GM12878 (cell line): ENCODE measurements at regions not wholly inside any gene's neighbourhood (a gene's known extent, or its start where the extent isn't known, plus 50 kb on each side); places are given as distances from the start of the nearest gene placed in this dataset.

Experiments
- ATAC-seq: fragments of 200-7000 bp; cut with Tn5 transposase; 3 replicates; pipeline ENCODE4 v1.9.1; 2020; ENCODE audit warnings: mild to moderate bottlenecking, moderate library complexity
- BruUV-seq: library from RNA; stranded (reverse); fragments of 400-500 nt; replicated peaks from 2 replicates; lab custom pipeline; 2021; lab: Mats Ljungman, UMichigan
- CTCF ChIA-PET: fragments of 300-600 bp; sonication (Branson Sonifier 250); formaldehyde crosslinking; extraction: SDS; loops from one replicate; lab custom pipeline; 2021; ENCODE audit warnings: inconsistent platforms; lab: Yijun Ruan, JAX
- POLR2A ChIA-PET: fragments of 350-600 bp; formaldehyde crosslinking; extraction: SDS; loops from one replicate; lab custom pipeline; 2021; ENCODE audit warnings: inconsistent platforms; lab: Charles Lee
- RAD21 ChIA-PET: fragments of 300-600 bp; sonication (Branson Sonifier 250); formaldehyde crosslinking; loops from one replicate; lab custom pipeline; 2023; ENCODE audit warnings: antibody characterized with exemption; ENCODE audit not compliant: unreplicated experiment; lab: Charles Lee
- SMC1A ChIA-PET: fragments of 300-600 bp; sonication (Branson Sonifier 250); formaldehyde crosslinking; loops from one replicate; lab custom pipeline; 2023; ENCODE audit not compliant: unreplicated experiment, uncharacterized antibody; lab: Charles Lee
- DNase-seq: peaks from one replicate; pipeline ENCODE4 v3.0.0-alpha.2; 2011; ENCODE audit warnings: low read depth, low spot score
- FAIRE-seq: peaks from 3 replicates; lab custom pipeline; 2011; peaks lifted over from hg19 to GRCh38; lab: Jason Lieb, UNC
- H2AFZ ChIP-seq: 2 replicates; pipeline ENCODE4 v1.6.0; 2011; ENCODE audit warnings: low read depth, low read length, control low read depth; ENCODE audit not compliant: control insufficient read depth
- H3K27ac ChIP-seq: 2 replicates; pipeline ENCODE4 v1.5.1; 2011; ENCODE audit warnings: control low read depth; ENCODE audit not compliant: control insufficient read depth, insufficient read depth
- H3K27me3 ChIP-seq, 2 experiments: replicated peaks in 1 of 2; 2 replicates each; pipeline versions ENCODE4 v1.6.0 to v1.6.1; 2011; ENCODE audit warnings: low read length in 1 of 2; ENCODE audit not compliant: control insufficient read depth in 2 of 2, insufficient read depth in 2 of 2
- H3K36me3 ChIP-seq, 2 experiments: 2 replicates each; pipeline ENCODE4 v1.5.1; 2011; ENCODE audit warnings: low read length in 1 of 2; ENCODE audit not compliant: control insufficient read depth in 2 of 2, insufficient read depth in 2 of 2
- H3K4me1 ChIP-seq: 2 replicates; pipeline ENCODE4 v1.6.1; 2011; ENCODE audit warnings: mild to moderate bottlenecking, low read length, moderate library complexity, mixed read lengths; ENCODE audit not compliant: control insufficient read depth, insufficient read depth
- H3K4me2 ChIP-seq: 2 replicates; pipeline ENCODE4 v1.6.0; 2011; ENCODE audit warnings: control low read depth; ENCODE audit not compliant: control insufficient read depth, insufficient read depth
- H3K4me3 ChIP-seq: fragments of 200-600 bp; sonication (generic); 2 replicates; pipeline ENCODE4 v1.5.1; 2016
- H3K79me2 ChIP-seq: 2 replicates; pipeline ENCODE4 v1.6.0; 2011; ENCODE audit warnings: low read length; ENCODE audit not compliant: control insufficient read depth, insufficient read depth
- H3K9ac ChIP-seq: 2 replicates; pipeline ENCODE4 v1.8.0; 2011; ENCODE audit warnings: low read length, control low read depth, mixed read lengths; ENCODE audit not compliant: control insufficient read depth, insufficient read depth
- H3K9me3 ChIP-seq: replicated peaks from 3 replicates; pipeline ENCODE4 v1.5.1; 2011; ENCODE audit warnings: mild to moderate bottlenecking, low read length; ENCODE audit not compliant: control insufficient read depth, insufficient read depth
- H4K20me1 ChIP-seq: 2 replicates; pipeline ENCODE4 v1.6.0; 2011; ENCODE audit not compliant: control insufficient read depth, insufficient read depth
- FOS ChIP-seq: IDR thresholded peaks from 3 replicates; pipeline ENCODE4 v1.6.1; 2011; ENCODE audit warnings: borderline replicate concordance; ENCODE audit not compliant: insufficient read length; ENCODE audit errors: extremely low read depth
- IKZF2 ChIP-seq, 2 experiments: fragments of 450-650 bp; IDR thresholded peaks; 2 replicates each; pipeline ENCODE4 v1.6.1; 2017; ENCODE audit warnings: mild to moderate bottlenecking in 2 of 2, moderate library complexity in 2 of 2
- IRF3 ChIP-seq: fragments of 450-650 bp; IDR thresholded peaks from 2 replicates; pipeline ENCODE4 v1.6.1; 2014; ENCODE audit warnings: mild to moderate bottlenecking
- IRF4 ChIP-seq: IDR thresholded peaks from 2 replicates; pipeline ENCODE4 v1.6.1; 2011; ENCODE audit warnings: low read depth, low read length
- MEF2B ChIP-seq: fragments of 450-650 bp; IDR thresholded peaks from 2 replicates; pipeline ENCODE4 v1.6.1; 2018; ENCODE audit warnings: mild to moderate bottlenecking, moderate library complexity; ENCODE audit not compliant: partially characterized antibody, poor library complexity, severe bottlenecking
- NBN ChIP-seq: fragments of 450-650 bp; IDR thresholded peaks from 2 replicates; pipeline ENCODE4 v1.6.1; 2016
- RCOR1 ChIP-seq: conservative IDR thresholded peaks from 2 replicates; pipeline ENCODE4 v1.6.1; 2012; ENCODE audit warnings: low read depth, low read length, improper control_type of control experiment
- ZBTB40 ChIP-seq: fragments of 450-650 bp; IDR thresholded peaks from 2 replicates; pipeline ENCODE4 v1.6.1; 2016; ENCODE audit warnings: mild to moderate bottlenecking, moderate library complexity, borderline replicate concordance
- WGBS: methylation state at CpG from one replicate; pipeline ENCODE4 v1.1.6; 2016; ENCODE audit warnings: low lambda C conversion rate; ENCODE audit not compliant: insufficient replicate concordance, insufficient coverage; ENCODE audit errors: missing lambda C conversion rate; 5-methylcytosine and 5-hydroxymethylcytosine counted together
- in situ Hi-C: fragments of 300-500 bp; cut with MboI; formaldehyde crosslinking; loops from 9 replicates; pipeline ENCODE4 v1.14.3; 2018; ENCODE audit warnings: mixed read lengths
- intact Hi-C: fragments of 100-400 bp; cut with micrococcal nuclease; formaldehyde crosslinking; loops from one replicate; pipeline ENCODE4 v1.14.2; 2022; ENCODE audit not compliant: unreplicated experiment
- TF ChIP-seq, protein P1 (sequence below): fragments of 450-650 bp; IDR thresholded peaks from 2 replicates; pipeline ENCODE4 v1.6.1; 2017; ENCODE audit warnings: mild to moderate bottlenecking, moderate library complexity
- TF ChIP-seq, protein P2 (sequence below): fragments of 450-650 bp; formaldehyde crosslinking; IDR thresholded peaks from 2 replicates; pipeline ENCODE4 v1.4.0; 2020; ENCODE audit warnings: mild to moderate bottlenecking, moderate library complexity

DNA sequence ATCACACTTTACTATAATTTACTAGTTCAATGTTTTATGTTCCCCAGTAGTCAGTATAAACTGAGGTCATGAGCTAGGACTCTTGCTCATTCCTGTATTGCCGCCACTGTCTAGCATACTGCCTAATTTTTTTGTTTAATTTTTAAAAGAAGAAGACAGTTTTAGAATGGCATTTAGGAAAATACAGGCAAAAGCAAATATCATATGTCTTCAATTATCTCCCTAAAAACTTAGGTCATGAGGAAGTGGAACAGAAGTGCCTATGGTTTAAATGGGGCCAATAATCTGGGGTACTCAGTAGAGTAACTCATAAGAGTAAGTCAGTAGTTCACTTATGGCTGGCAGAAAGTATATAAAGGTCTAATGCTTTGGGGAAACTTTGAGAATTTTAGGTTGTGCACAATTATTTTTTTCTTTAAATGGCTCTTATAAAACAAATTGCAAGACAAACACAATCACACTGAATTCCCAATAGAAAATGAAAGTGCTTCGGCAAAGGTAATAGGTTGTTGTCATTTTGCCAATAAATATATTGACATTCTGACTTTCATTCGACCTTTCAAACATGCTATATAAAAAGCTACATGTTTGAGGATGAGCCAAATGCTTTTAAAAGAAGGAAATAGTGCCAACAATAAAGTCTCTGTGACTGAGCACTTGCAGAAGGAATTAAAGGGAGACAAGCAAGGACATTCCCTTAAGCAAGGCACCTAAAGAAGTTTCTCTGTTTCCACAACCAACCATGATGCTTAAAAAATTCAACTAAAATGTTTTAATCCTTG, 390.1 kb downstream of the PDGFC start:
- TF ChIP-seq ZBTB40, result no peak
- TF ChIP-seq IRF3, result no peak
- TF ChIP-seq IKZF2 (IDR thresholded peaks at IDR 0.05), result no peak
- TF ChIP-seq, protein P1, sequence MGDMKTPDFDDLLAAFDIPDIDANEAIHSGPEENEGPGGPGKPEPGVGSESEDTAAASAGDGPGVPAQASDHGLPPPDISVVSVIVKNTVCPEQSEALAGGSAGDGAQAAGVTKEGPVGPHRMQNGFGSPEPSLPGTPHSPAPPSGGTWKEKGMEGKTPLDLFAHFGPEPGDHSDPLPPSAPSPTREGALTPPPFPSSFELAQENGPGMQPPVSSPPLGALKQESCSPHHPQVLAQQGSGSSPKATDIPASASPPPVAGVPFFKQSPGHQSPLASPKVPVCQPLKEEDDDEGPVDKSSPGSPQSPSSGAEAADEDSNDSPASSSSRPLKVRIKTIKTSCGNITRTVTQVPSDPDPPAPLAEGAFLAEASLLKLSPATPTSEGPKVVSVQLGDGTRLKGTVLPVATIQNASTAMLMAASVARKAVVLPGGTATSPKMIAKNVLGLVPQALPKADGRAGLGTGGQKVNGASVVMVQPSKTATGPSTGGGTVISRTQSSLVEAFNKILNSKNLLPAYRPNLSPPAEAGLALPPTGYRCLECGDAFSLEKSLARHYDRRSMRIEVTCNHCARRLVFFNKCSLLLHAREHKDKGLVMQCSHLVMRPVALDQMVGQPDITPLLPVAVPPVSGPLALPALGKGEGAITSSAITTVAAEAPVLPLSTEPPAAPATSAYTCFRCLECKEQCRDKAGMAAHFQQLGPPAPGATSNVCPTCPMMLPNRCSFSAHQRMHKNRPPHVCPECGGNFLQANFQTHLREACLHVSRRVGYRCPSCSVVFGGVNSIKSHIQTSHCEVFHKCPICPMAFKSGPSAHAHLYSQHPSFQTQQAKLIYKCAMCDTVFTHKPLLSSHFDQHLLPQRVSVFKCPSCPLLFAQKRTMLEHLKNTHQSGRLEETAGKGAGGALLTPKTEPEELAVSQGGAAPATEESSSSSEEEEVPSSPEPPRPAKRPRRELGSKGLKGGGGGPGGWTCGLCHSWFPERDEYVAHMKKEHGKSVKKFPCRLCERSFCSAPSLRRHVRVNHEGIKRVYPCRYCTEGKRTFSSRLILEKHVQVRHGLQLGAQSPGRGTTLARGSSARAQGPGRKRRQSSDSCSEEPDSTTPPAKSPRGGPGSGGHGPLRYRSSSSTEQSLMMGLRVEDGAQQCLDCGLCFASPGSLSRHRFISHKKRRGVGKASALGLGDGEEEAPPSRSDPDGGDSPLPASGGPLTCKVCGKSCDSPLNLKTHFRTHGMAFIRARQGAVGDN, result no peak
- no peak for TF ChIP-seq MEF2B
- TF ChIP-seq, protein P2, sequence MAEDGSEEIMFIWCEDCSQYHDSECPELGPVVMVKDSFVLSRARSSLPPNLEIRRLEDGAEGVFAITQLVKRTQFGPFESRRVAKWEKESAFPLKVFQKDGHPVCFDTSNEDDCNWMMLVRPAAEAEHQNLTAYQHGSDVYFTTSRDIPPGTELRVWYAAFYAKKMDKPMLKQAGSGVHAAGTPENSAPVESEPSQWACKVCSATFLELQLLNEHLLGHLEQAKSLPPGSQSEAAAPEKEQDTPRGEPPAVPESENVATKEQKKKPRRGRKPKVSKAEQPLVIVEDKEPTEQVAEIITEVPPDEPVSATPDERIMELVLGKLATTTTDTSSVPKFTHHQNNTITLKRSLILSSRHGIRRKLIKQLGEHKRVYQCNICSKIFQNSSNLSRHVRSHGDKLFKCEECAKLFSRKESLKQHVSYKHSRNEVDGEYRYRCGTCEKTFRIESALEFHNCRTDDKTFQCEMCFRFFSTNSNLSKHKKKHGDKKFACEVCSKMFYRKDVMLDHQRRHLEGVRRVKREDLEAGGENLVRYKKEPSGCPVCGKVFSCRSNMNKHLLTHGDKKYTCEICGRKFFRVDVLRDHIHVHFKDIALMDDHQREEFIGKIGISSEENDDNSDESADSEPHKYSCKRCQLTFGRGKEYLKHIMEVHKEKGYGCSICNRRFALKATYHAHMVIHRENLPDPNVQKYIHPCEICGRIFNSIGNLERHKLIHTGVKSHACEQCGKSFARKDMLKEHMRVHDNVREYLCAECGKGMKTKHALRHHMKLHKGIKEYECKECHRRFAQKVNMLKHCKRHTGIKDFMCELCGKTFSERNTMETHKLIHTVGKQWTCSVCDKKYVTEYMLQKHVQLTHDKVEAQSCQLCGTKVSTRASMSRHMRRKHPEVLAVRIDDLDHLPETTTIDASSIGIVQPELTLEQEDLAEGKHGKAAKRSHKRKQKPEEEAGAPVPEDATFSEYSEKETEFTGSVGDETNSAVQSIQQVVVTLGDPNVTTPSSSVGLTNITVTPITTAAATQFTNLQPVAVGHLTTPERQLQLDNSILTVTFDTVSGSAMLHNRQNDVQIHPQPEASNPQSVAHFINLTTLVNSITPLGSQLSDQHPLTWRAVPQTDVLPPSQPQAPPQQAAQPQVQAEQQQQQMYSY (CRISPR knock-in tag), result no peak
- TF ChIP-seq IRF4, result no peak
- TF ChIP-seq RCOR1, result no peak
- no peak for TF ChIP-seq FOS
- TF ChIP-seq NBN, result no peak
- ChIA-PET SMC1A (interaction anchor here (1.1 kb wide), 1 partner anchor 8 kb away, joined by 3 read pairs; no protein-coding TSS in a partner anchor), CTCF (no interaction called here), POLR2A (no interaction called here), RAD21 (no interaction called here)
- no peaks in the 10 kb centered on the region for H3K4me1 ChIP-seq
- no peak overlapping the region for H3K9ac ChIP-seq
- DNase-seq (no peak), ATAC-seq (no peak), FAIRE-seq (no peak)
- BruUV-seq, result no TSS peak
- intact Hi-C loops (no loop called here), in situ Hi-C loops (no loop called here)
- H2AFZ ChIP-seq, result no peak overlapping the region
- no peak overlapping the region for H3K4me3 ChIP-seq
- WGBS, result 9% methylated on average over 3 of the region's 3 CpGs
- no peaks in the 10 kb centered on the region for H3K9me3 ChIP-seq
- no peak overlapping the region for H3K27ac ChIP-seq
- H3K4me2 ChIP-seq, result no peak overlapping the region
- H3K27me3 ChIP-seq, result no peaks in the 10 kb centered on the region
- no peaks in the 10 kb centered on the region for H3K36me3 ChIP-seq
- H3K79me2 ChIP-seq, result no peaks in the 10 kb centered on the region
- H4K20me1 ChIP-seq, result no peaks in the 10 kb centered on the region
